K562 (cell line): ENCODE measurements at regions not wholly inside any gene's neighbourhood (a gene's known extent, or its start where the extent isn't known, plus 50 kb on each side); places are given as distances from the start of the nearest gene placed in this dataset.

ENCODE experiments used
- ATAC-seq: fragments of 200-7000 bp; cut with Tn5 transposase; 3 replicates; pipeline ENCODE4 v1.9.1; 2020; ENCODE audit warnings: moderate library complexity
- BruUV-seq: library from RNA; stranded (reverse); fragments of 400-500 nt; replicated peaks from 2 replicates; lab custom pipeline; 2021; lab: Mats Ljungman, UMichigan
- CTCF ChIA-PET: fragments of 300-600 bp; formaldehyde crosslinking; extraction: SDS; loops from one replicate; lab custom pipeline; 2021; ENCODE audit warnings: low intra/inter-chr PET ratio; lab: Yijun Ruan, JAX
- POLR2A ChIA-PET: fragments of 300-600, 350-650 bp; sonication (Branson Sonifier 250); formaldehyde crosslinking; extraction: SDS; loops from one replicate; lab custom pipeline; 2021; ENCODE audit warnings: antibody characterized with exemption, inconsistent platforms; lab: Yijun Ruan, JAX
- DNase-seq, 4 experiments: peaks; one replicate each; pipeline versions ENCODE4 v3.0.0 to v3.0.0-alpha.2; 2011 to 2018; ENCODE audit warnings: low spot score in 3 of 4, mixed read lengths in 3 of 4; ENCODE audit errors: extremely low read depth in 1 of 4
- FAIRE-seq: peaks from 2 replicates; lab custom pipeline; 2011; peaks lifted over from hg19 to GRCh38; lab: Jason Lieb, UNC
- H2AFZ ChIP-seq: 2 replicates; pipeline ENCODE4 v1.6.0; 2011; ENCODE audit warnings: low read depth, low read length, control low read depth, inconsistent platforms
- H3K27ac ChIP-seq: fragments of 200-600 bp; 3 replicates; pipeline ENCODE4 v1.8.0; 2011; ENCODE audit warnings: low read depth, mild to moderate bottlenecking, control low read depth, inconsistent platforms, low read length, moderate library complexity, mixed read lengths; ENCODE audit errors: extremely low read depth
- H3K27me3 ChIP-seq, 2 experiments: fragments of 300-600 bp in 1 of 2; 2 replicates in 1 of 2; 3 replicates in 1 of 2; pipeline versions ENCODE4 v1.6.0 to v1.8.0; 2011; ENCODE audit warnings: inconsistent platforms in 2 of 2, low read length in 2 of 2, mild to moderate bottlenecking in 1 of 2, mixed read lengths in 1 of 2, moderate library complexity in 1 of 2; ENCODE audit not compliant: control insufficient read depth in 2 of 2, insufficient read depth in 2 of 2
- H3K36me3 ChIP-seq: fragments of 300-600 bp; 3 replicates; pipeline ENCODE4 v1.8.0; 2011; ENCODE audit warnings: mild to moderate bottlenecking, low read length, inconsistent platforms; ENCODE audit not compliant: control insufficient read depth, insufficient read depth
- H3K4me1 ChIP-seq, 2 experiments: fragments of 200-600 bp in 1 of 2; replicated peaks in 1 of 2; 2 replicates in 1 of 2; 3 replicates in 1 of 2; pipeline versions ENCODE4 v1.5.1 to v1.8.0; 2011; ENCODE audit warnings: inconsistent platforms in 2 of 2, low read length in 2 of 2, mild to moderate bottlenecking in 1 of 2, mixed read lengths in 1 of 2, moderate library complexity in 1 of 2; ENCODE audit not compliant: control insufficient read depth in 2 of 2, insufficient read depth in 2 of 2
- H3K4me2 ChIP-seq: 2 replicates; pipeline ENCODE4 v1.6.1; 2011; ENCODE audit warnings: low read length, control low read depth, inconsistent platforms, mixed read lengths; ENCODE audit not compliant: insufficient read depth
- H3K4me3 ChIP-seq: fragments of 200-600 bp; sonication (generic), shearing (Covaris generic); 2 replicates; pipeline ENCODE4 v1.5.1; 2016; ENCODE audit warnings: control low read depth, inconsistent platforms
- H3K79me2 ChIP-seq: fragments of 200-600 bp; 3 replicates; pipeline ENCODE4 v1.8.0; 2011; ENCODE audit warnings: low read length, inconsistent platforms; ENCODE audit not compliant: control insufficient read depth, insufficient read depth
- H3K9ac ChIP-seq, 2 experiments: 2 replicates each; pipeline versions ENCODE4 v1.6.0 to v1.6.1; 2011; ENCODE audit warnings: low read depth in 2 of 2, low read length in 2 of 2, control low read depth in 1 of 2, inconsistent platforms in 1 of 2, mild to moderate bottlenecking in 1 of 2, mixed read lengths in 1 of 2; ENCODE audit not compliant: insufficient read depth in 1 of 2
- H3K9me1 ChIP-seq: one replicate; pipeline ENCODE4 v1.6.0; 2011; ENCODE audit warnings: inconsistent platforms, mild to moderate bottlenecking, low read length, moderate library complexity; ENCODE audit not compliant: control insufficient read depth, insufficient read depth
- H3K9me3 ChIP-seq: replicated peaks from 2 replicates; pipeline ENCODE4 v1.5.1; 2011; ENCODE audit warnings: low read depth, low read length, inconsistent platforms; ENCODE audit not compliant: control insufficient read depth, insufficient read depth
- H4K20me1 ChIP-seq: replicated peaks from 2 replicates; pipeline ENCODE4 v1.6.1; 2011; ENCODE audit warnings: low read length, inconsistent platforms, mixed read lengths; ENCODE audit not compliant: control insufficient read depth, insufficient read depth
- FIP1L1 ChIP-seq: fragments of 200-400 bp; formaldehyde crosslinking; IDR thresholded peaks from 2 replicates; pipeline ENCODE4 v1.6.1; 2018; ENCODE audit warnings: mild to moderate bottlenecking, low read depth, low read length; ENCODE audit not compliant: poor library complexity, severe bottlenecking
- GTF2F1 ChIP-seq: IDR thresholded peaks from 2 replicates; pipeline ENCODE4 v1.6.1; 2011; ENCODE audit warnings: low read depth, low read length, improper control_type of control experiment
- IRF1 ChIP-seq: sonication (generic); formaldehyde crosslinking; IDR thresholded peaks from 2 replicates; pipeline ENCODE4 v1.8.0; 2022; ENCODE audit warnings: missing genetic modification reagents, mild to moderate bottlenecking, borderline replicate concordance
- JUND ChIP-seq, 2 experiments: IDR thresholded peaks; 2 replicates in 1 of 2; 3 replicates in 1 of 2; pipeline ENCODE4 v1.6.1; 2011; ENCODE audit warnings: borderline replicate concordance in 2 of 2, low read depth in 2 of 2, low read length in 2 of 2, improper control_type of control experiment in 1 of 2, missing biosample characterization in 1 of 2, missing genetic modification characterization in 1 of 2, missing genetic modification reagents in 1 of 2
- KAT8 ChIP-seq: fragments of 450-650 bp; IDR thresholded peaks from 2 replicates; pipeline ENCODE4 v1.6.1; 2016; ENCODE audit warnings: low read depth, mild to moderate bottlenecking
- MLX ChIP-seq, 2 experiments: fragments of 450-650 bp in 1 of 2; sonication (generic) in 1 of 2; formaldehyde crosslinking; conservative IDR thresholded peaks; 2 replicates each; pipeline versions ENCODE4 v1.4.0 to v1.8.1; 2020 to 2022; ENCODE audit warnings: mild to moderate bottlenecking in 1 of 2, missing genetic modification reagents in 1 of 2
- MTA1 ChIP-seq: fragments of 450-650 bp; IDR thresholded peaks from 2 replicates; pipeline ENCODE4 v1.6.1; 2017; ENCODE audit warnings: borderline replicate concordance
- MYBL2 ChIP-seq, 2 experiments: fragments of 450-650 bp in 1 of 2; sonication (generic) in 1 of 2; formaldehyde crosslinking in 1 of 2; IDR thresholded peaks; 2 replicates each; pipeline versions ENCODE4 v1.6.1 to v1.8.1; 2017 to 2022; ENCODE audit warnings: borderline replicate concordance in 1 of 2, inconsistent platforms in 1 of 2, low read depth in 1 of 2, mild to moderate bottlenecking in 1 of 2, missing genetic modification reagents in 1 of 2, moderate library complexity in 1 of 2
- RFX1 ChIP-seq: fragments of 450-650 bp; IDR thresholded peaks from 2 replicates; pipeline ENCODE4 v1.6.1; 2016; ENCODE audit warnings: mild to moderate bottlenecking, moderate library complexity
- RFX5 ChIP-seq: IDR thresholded peaks from 2 replicates; pipeline ENCODE4 v1.6.1; 2011; ENCODE audit warnings: low read depth, mild to moderate bottlenecking, improper control_type of control experiment, low read length
- ZBTB9 ChIP-seq: fragments of 450-650 bp; formaldehyde crosslinking; IDR thresholded peaks from 2 replicates; pipeline ENCODE4 v1.4.0; 2020; ENCODE audit warnings: mild to moderate bottlenecking, moderate library complexity
- WGBS: fragments of 100-300 bp; shearing (Covaris generic); methylation state at CpG from one replicate; pipeline ENCODE4 v1.1.6; 2016; ENCODE audit warnings: low coverage, mixed read lengths; ENCODE audit not compliant: insufficient coverage; ENCODE audit errors: missing lambda C conversion rate; 5-methylcytosine and 5-hydroxymethylcytosine counted together
- in situ Hi-C: fragments of 300-500 bp; cut with MboI; formaldehyde crosslinking; loops from 4 replicates; pipeline ENCODE4 v1.15.0; 2018; ENCODE audit warnings: inconsistent platforms, mixed read lengths
- intact Hi-C: fragments of 100-400 bp; cut with micrococcal nuclease; formaldehyde crosslinking; loops from 2 replicates; pipeline ENCODE4 v1.14.2; 2022

GRCh38 chr12:125473501-125473900, 408.3 kb downstream of the AACS start (continued):
- no peak for TF ChIP-seq MTA1
- no peak for TF ChIP-seq FIP1L1

GRCh38 chr12:125487336-125487735, 422.1 kb downstream of the AACS start:
- no peak for FAIRE-seq
- BruUV-seq, result no TSS peak
- no peak overlapping the region for H3K9ac ChIP-seq
- ChIA-PET POLR2A (no interaction called here), CTCF (no interaction called here)
- TF ChIP-seq RFX1 (peak; percentile 32), RFX5 (no peak)
- TF ChIP-seq, all 486 proteins: peak for 1
- Histone ChIP-seq H3K4me2 (no peak overlapping the region), H3K4me1 (no peaks in the 10 kb centered on the region), H3K9me1 (no peaks in the 10 kb centered on the region), H2AFZ (no peak overlapping the region), H3K27me3 (no peaks in the 10 kb centered on the region), H3K79me2 (no peaks in the 10 kb centered on the region), H3K27ac (no peak overlapping the region), H3K9me3 (no peaks in the 10 kb centered on the region), H3K36me3 (no peaks in the 10 kb centered on the region), H3K4me3 (no peak overlapping the region), H4K20me1 (no peaks in the 10 kb centered on the region)
- ATAC-seq (no peak), DNase-seq (no peak)
- in situ Hi-C loops, result no loop called here
- WGBS, result 1% methylated on average over 4 of the region's 4 CpGs
- intact Hi-C loops, result no loop called here

GRCh38 chr12:125491553-125491952, 426.3 kb downstream of the AACS start:
- H3K9me1 ChIP-seq, result no peaks in the 10 kb centered on the region
- H3K79me2 ChIP-seq, result no peaks in the 10 kb centered on the region
- H3K4me1 ChIP-seq, result no peaks in the 10 kb centered on the region
- BruUV-seq, result no TSS peak
- H3K36me3 ChIP-seq, result no peaks in the 10 kb centered on the region
- ChIA-PET CTCF (no interaction called here), POLR2A (interaction anchor here (0.5 kb wide), 1 partner anchor 39 kb away, joined by 3 read pairs; no protein-coding TSS in a partner anchor)
- no peak for FAIRE-seq
- no peak overlapping the region for H2AFZ ChIP-seq
- no peak for ATAC-seq
- DNase-seq, result no peak
- no peaks in the 10 kb centered on the region for H4K20me1 ChIP-seq
- no peaks in the 10 kb centered on the region for H3K9me3 ChIP-seq
- no peak overlapping the region for H3K4me3 ChIP-seq
- H3K27ac ChIP-seq, result no peak overlapping the region
- in situ Hi-C loops (no loop called here), intact Hi-C loops (no loop called here)
- WGBS, result under 1% methylated on average over 7 of the region's 7 CpGs
- no peak overlapping the region for H3K4me2 ChIP-seq
- H3K9ac ChIP-seq, result no peak overlapping the region
- H3K27me3 ChIP-seq, result no peaks in the 10 kb centered on the region
- TF ChIP-seq MLX (CRISPR knock-in tag; conservative IDR thresholded peaks at IDR 0.05) (no peak), IRF1 (CRISPR knock-in tag) (no peak), JUND (IDR thresholded peaks at IDR 0.05; ENCODE audit: borderline replicate concordance, low read depth, low read length) (no peak), JUND (tag; IDR thresholded peaks at IDR 0.05; ENCODE audit: borderline replicate concordance, low read depth, low read length) (no peak), KAT8 (no peak), MYBL2 (IDR thresholded peaks at IDR 0.05; ENCODE audit: low read depth) (no peak), MYBL2 (CRISPR knock-in tag; IDR thresholded peaks at IDR 0.05; ENCODE audit: borderline replicate concordance) (no peak), GTF2F1 (no peak), ZBTB9 (CRISPR knock-in tag) (no peak)
